Dermis blood vessel endothelial cell (primary cell): ENCODE measurements at regions not wholly inside any gene's neighbourhood (a gene's known extent, or its start where the extent isn't known, plus 50 kb on each side); places are given as distances from the start of the nearest gene placed in this dataset.
A peak's percentile ranks its signal among the peaks of the same experiment; 100 is the strongest.
"Not testable (repeated sequence)": the region's sequence is repeated elsewhere in the genome, so short reads cannot be mapped to it uniquely, and the experiment has no call there.

ENCODE experiments used
- DNase-seq: peaks from one replicate; pipeline ENCODE4 v3.0.0; 2010

GRCh38 chr6:144935661-144936060, 650.5 kb downstream of the UTRN start:
- no peak for DNase-seq

- no peak for DNase-seq
Observed at GRCh38 chr6:144936764-144937163, 651.6 kb downstream of the UTRN start.

GRCh38 chr6:144939921-144940320, 654.8 kb downstream of the UTRN start:
- DNase-seq = no peak

- DNase-seq = no peak
Observed at GRCh38 chr6:144944106-144944505, 659.0 kb downstream of the UTRN start.

- no peak for DNase-seq
Observed at GRCh38 chr6:144947398-144947976, 662.4 kb downstream of the UTRN start.

GRCh38 chr6:144951730-144952437, 666.7 kb downstream of the UTRN start:
- DNase-seq = no peak

GRCh38 chr6:144952456-144953240, 667.5 kb downstream of the UTRN start:
- no peak for DNase-seq

- DNase-seq = peak; percentile 19
Observed at GRCh38 chr6:144953552-144954240, 668.6 kb downstream of the UTRN start.

GRCh38 chr6:144954241-144954556, 669.1 kb downstream of the UTRN start:
- no peak for DNase-seq

GRCh38 chr6:144955392-144955791, 670.3 kb downstream of the UTRN start:
- DNase-seq = no peak

- no peak for DNase-seq
Observed at GRCh38 chr6:144955859-144956258, 670.7 kb downstream of the UTRN start.

GRCh38 chr6:144956697-144957096, 671.6 kb downstream of the UTRN start:
- DNase-seq = not testable (repeated sequence)

- DNase-seq = no peak
Observed at GRCh38 chr6:144957236-144957937, 672.3 kb downstream of the UTRN start.

GRCh38 chr6:144969154-144969553, 684.0 kb downstream of the UTRN start:
- DNase-seq = no peak

GRCh38 chr6:144969602-144970272, 684.6 kb downstream of the UTRN start:
- no peak for DNase-seq

- not testable (repeated sequence) for DNase-seq
Observed at GRCh38 chr6:144977250-144977864, 692.2 kb downstream of the UTRN start.

GRCh38 chr6:144978208-144978607, 693.1 kb downstream of the UTRN start:
- DNase-seq = no peak

- no peak for DNase-seq
Observed at GRCh38 chr6:144986271-144986670, 701.1 kb downstream of the UTRN start.

- peak; percentile 45 for DNase-seq
Observed at GRCh38 chr6:144989319-144990107, 704.4 kb downstream of the UTRN start.

GRCh38 chr6:144990784-144991183, 705.6 kb downstream of the UTRN start:
- DNase-seq = no peak

- peak; percentile 85 for DNase-seq
Observed at GRCh38 chr6:144993870-144994269, 708.7 kb downstream of the UTRN start.
